ENCODE measurements at regions not wholly inside any gene's neighbourhood (a gene's known extent, or its start where the extent isn't known, plus 50 kb on each side); places are given as distances from the start of the nearest gene placed in this dataset.

GRCh38 chr4:182144626-182145333 lies 98.4 kb upstream of the TENM3 start:
- H3K27me3 ChIP-seq (replicated peaks in 1 of 2; ENCODE audit: control insufficient read depth in 2 of 2, extremely low read depth in 1 of 2, insufficient read depth in 2 of 2, low read length in 1 of 2) = peaks cover 24 to 42% of the 10 kb centered on the region in 2 experiments
- POLR2A ChIA-PET = no interaction called here
- H3K36me3 ChIP-seq (ENCODE audit: control insufficient read depth in 2 of 2, extremely low read depth in 1 of 2, insufficient read depth in 1 of 2, low read length in 1 of 2) = no peaks in the 10 kb centered on the region
- H3K27ac ChIP-seq (ENCODE audit: low read length) = no peak overlapping the region
- Mint-ChIP-seq H3K36me3 (no peaks in the 10 kb centered on the region), H3K4me1 (peaks cover 11 to 21% (median 18%) of the 10 kb centered on the region in 3 donors), H3K27ac (no peak overlapping the region), H3K4me3 (peak overlapping the region; percentile 39 to 59 (median 43)), H3K9me3 (no peaks in the 10 kb centered on the region), H3K27me3 (peaks cover 51 to 53% of the 10 kb centered on the region in 2 donors)
- ATAC-seq (replicated peaks in 1 of 4) (no peak), DNase-seq (no peak)
- no peaks in the 10 kb centered on the region for H3K9me3 ChIP-seq
- CTCF ChIA-PET = no interaction called here
- peak overlapping the region in 1 of 2 donors; percentile 10 for H3K4me3 ChIP-seq (ENCODE audit: control insufficient read depth in 1 of 2, extremely low read depth in 1 of 2, low read length in 1 of 2)
- 1% methylated on average over 88 of the region's 93 CpGs for WGBS (ENCODE audit: insufficient coverage)
- peaks cover 0 to 8% of the 10 kb centered on the region in 2 experiments for H3K4me1 ChIP-seq (ENCODE audit: control insufficient read depth in 1 of 2, extremely low read depth in 1 of 2, insufficient read depth in 2 of 2, low read length in 2 of 2)

DNA sequence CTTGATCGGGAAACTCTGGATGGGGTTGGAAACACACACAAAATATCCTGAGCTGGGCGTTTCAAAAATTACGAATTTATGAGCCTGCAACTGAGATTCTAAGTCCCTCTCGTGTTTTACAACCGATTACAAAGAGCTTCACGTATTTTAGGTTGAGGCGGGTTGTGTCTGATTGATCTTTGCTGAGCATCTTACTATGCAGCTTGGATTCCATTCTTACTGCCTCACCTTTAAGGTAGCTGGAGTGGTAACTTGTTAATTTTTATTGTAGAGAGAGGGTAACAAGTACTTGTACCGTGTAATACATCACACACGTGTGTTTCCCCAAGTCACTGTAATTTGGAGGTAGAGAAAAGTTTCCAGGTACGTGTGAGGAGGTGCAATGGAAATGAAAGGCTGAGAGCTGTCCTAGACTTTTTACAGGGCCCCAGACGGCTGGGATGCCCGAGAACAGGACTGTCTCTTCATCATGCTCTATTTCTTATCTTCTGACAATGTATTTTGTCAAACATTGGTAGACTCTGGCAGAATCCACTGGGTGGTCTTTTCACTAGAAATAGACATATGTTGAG lies 97.8 kb upstream of the TENM3 start:
- Histone ChIP-seq H3K27me3 (replicated peaks in 1 of 2; ENCODE audit: control insufficient read depth in 2 of 2, extremely low read depth in 1 of 2, insufficient read depth in 2 of 2, low read length in 1 of 2) (peaks cover 21 to 38% of the 10 kb centered on the region in 2 experiments), H3K4me1 (ENCODE audit: control insufficient read depth in 1 of 2, extremely low read depth in 1 of 2, insufficient read depth in 2 of 2, low read length in 2 of 2) (peaks cover 0 to 8% of the 10 kb centered on the region in 2 experiments), H3K36me3 (ENCODE audit: control insufficient read depth in 2 of 2, extremely low read depth in 1 of 2, insufficient read depth in 1 of 2, low read length in 1 of 2) (no peaks in the 10 kb centered on the region), H3K9me3 (no peaks in the 10 kb centered on the region), H3K27ac (ENCODE audit: low read length) (no peak overlapping the region), H3K4me3 (ENCODE audit: control insufficient read depth in 1 of 2, extremely low read depth in 1 of 2, low read length in 1 of 2) (peak overlapping the region in 1 of 2 donors; percentile 10)
- 11% methylated on average over 7 of the region's 12 CpGs for WGBS (ENCODE audit: insufficient coverage)
- ChIA-PET POLR2A (no interaction called here), CTCF (no interaction called here)
- H3K27me3 Mint-ChIP-seq = peaks cover 47 to 52% of the 10 kb centered on the region in 2 donors
- peaks cover 11 to 21% (median 18%) of the 10 kb centered on the region in 3 donors for H3K4me1 Mint-ChIP-seq
- no peaks in the 10 kb centered on the region for H3K36me3 Mint-ChIP-seq
- DNase-seq = no peak
- peak overlapping the region; percentile 39 to 59 (median 43) for H3K4me3 Mint-ChIP-seq
- no peaks in the 10 kb centered on the region for H3K9me3 Mint-ChIP-seq
- ATAC-seq (replicated peaks in 1 of 4) = no peak
- no peak overlapping the region for H3K27ac Mint-ChIP-seq

- DNase-seq (no peak), ATAC-seq (replicated peaks in 1 of 4) (no peak)
- no peaks in the 10 kb centered on the region for H3K36me3 ChIP-seq (ENCODE audit: control insufficient read depth in 2 of 2, extremely low read depth in 1 of 2, insufficient read depth in 1 of 2, low read length in 1 of 2)
- Mint-ChIP-seq H3K9me3 (no peaks in the 10 kb centered on the region), H3K27me3 (peaks cover 34 to 39% of the 10 kb centered on the region in 2 donors), H3K4me3 (no peak overlapping the region), H3K4me1 (peaks cover 11 to 18% (median 17%) of the 10 kb centered on the region in 3 donors), H3K36me3 (no peaks in the 10 kb centered on the region), H3K27ac (no peak overlapping the region)
- H3K27ac ChIP-seq (ENCODE audit: low read length) = no peak overlapping the region
- H3K9me3 ChIP-seq = no peaks in the 10 kb centered on the region
- peaks cover 12 to 23% of the 10 kb centered on the region in 2 experiments for H3K27me3 ChIP-seq (replicated peaks in 1 of 2; ENCODE audit: control insufficient read depth in 2 of 2, extremely low read depth in 1 of 2, insufficient read depth in 2 of 2, low read length in 1 of 2)
- H3K4me1 ChIP-seq (ENCODE audit: control insufficient read depth in 1 of 2, extremely low read depth in 1 of 2, insufficient read depth in 2 of 2, low read length in 2 of 2) = peaks cover 0 to 8% of the 10 kb centered on the region in 2 experiments
- WGBS (ENCODE audit: insufficient coverage) = no CpG with 5 or more reads among the region's 5 CpGs
- ChIA-PET POLR2A (no interaction called here), CTCF (no interaction called here)
- H3K4me3 ChIP-seq (ENCODE audit: control insufficient read depth in 1 of 2, extremely low read depth in 1 of 2, low read length in 1 of 2) = no peak overlapping the region
Measured at GRCh38 chr4:182147391-182147790, 95.8 kb upstream of the TENM3 start.

- no CpG with 5 or more reads among the region's 3 CpGs for WGBS (ENCODE audit: insufficient coverage)
- ATAC-seq (replicated peaks in 1 of 4) (no peak), DNase-seq (no peak)
- Mint-ChIP-seq H3K4me1 (no peaks in the 10 kb centered on the region), H3K9me3 (no peaks in the 10 kb centered on the region), H3K27me3 (peaks cover 16 to 17% of the 10 kb centered on the region in 2 donors), H3K36me3 (no peaks in the 10 kb centered on the region), H3K27ac (no peak overlapping the region), H3K4me3 (no peak overlapping the region)
- Histone ChIP-seq H3K9me3 (no peaks in the 10 kb centered on the region), H3K36me3 (ENCODE audit: control insufficient read depth in 2 of 2, extremely low read depth in 1 of 2, insufficient read depth in 1 of 2, low read length in 1 of 2) (no peaks in the 10 kb centered on the region), H3K4me1 (ENCODE audit: control insufficient read depth in 1 of 2, extremely low read depth in 1 of 2, insufficient read depth in 2 of 2, low read length in 2 of 2) (no peaks in the 10 kb centered on the region), H3K27ac (ENCODE audit: low read length) (no peak overlapping the region), H3K4me3 (ENCODE audit: control insufficient read depth in 1 of 2, extremely low read depth in 1 of 2, low read length in 1 of 2) (no peak overlapping the region), H3K27me3 (replicated peaks in 1 of 2; ENCODE audit: control insufficient read depth in 2 of 2, extremely low read depth in 1 of 2, insufficient read depth in 2 of 2, low read length in 1 of 2) (peaks cover 0 to 8% of the 10 kb centered on the region in 2 experiments)
- ChIA-PET POLR2A (no interaction called here), CTCF (interaction anchor here in 1 of 2 donors (0.6 kb wide), 1 partner anchor 10 kb away, joined by 3 read pairs; no protein-coding TSS in a partner anchor)
Measured at GRCh38 chr4:182150645-182151044, 92.6 kb upstream of the TENM3 start.

GRCh38 chr4:182155806-182156205 lies 87.4 kb upstream of the TENM3 start:
- no peak overlapping the region for H3K27ac ChIP-seq (ENCODE audit: low read length)
- ChIA-PET CTCF (no interaction called here), POLR2A (no interaction called here)
- Mint-ChIP-seq H3K9me3 (no peaks in the 10 kb centered on the region), H3K4me3 (no peak overlapping the region), H3K4me1 (no peaks in the 10 kb centered on the region), H3K27ac (no peak overlapping the region), H3K36me3 (no peaks in the 10 kb centered on the region), H3K27me3 (peaks cover 2 to 14% of the 10 kb centered on the region in 2 donors)
- no peaks in the 10 kb centered on the region for H3K36me3 ChIP-seq (ENCODE audit: control insufficient read depth in 2 of 2, extremely low read depth in 1 of 2, insufficient read depth in 1 of 2, low read length in 1 of 2)
- H3K4me1 ChIP-seq (ENCODE audit: control insufficient read depth in 1 of 2, extremely low read depth in 1 of 2, insufficient read depth in 2 of 2, low read length in 2 of 2) = no peaks in the 10 kb centered on the region
- H3K4me3 ChIP-seq (ENCODE audit: control insufficient read depth in 1 of 2, extremely low read depth in 1 of 2, low read length in 1 of 2) = no peak overlapping the region
- no peaks in the 10 kb centered on the region for H3K9me3 ChIP-seq
- no peaks in the 10 kb centered on the region for H3K27me3 ChIP-seq (replicated peaks in 1 of 2; ENCODE audit: control insufficient read depth in 2 of 2, extremely low read depth in 1 of 2, insufficient read depth in 2 of 2, low read length in 1 of 2)
- WGBS (ENCODE audit: insufficient coverage) = no CpG with 5 or more reads among the region's 1 CpG
- ATAC-seq (replicated peaks in 1 of 4) = no peak
- DNase-seq = no peak

DNA sequence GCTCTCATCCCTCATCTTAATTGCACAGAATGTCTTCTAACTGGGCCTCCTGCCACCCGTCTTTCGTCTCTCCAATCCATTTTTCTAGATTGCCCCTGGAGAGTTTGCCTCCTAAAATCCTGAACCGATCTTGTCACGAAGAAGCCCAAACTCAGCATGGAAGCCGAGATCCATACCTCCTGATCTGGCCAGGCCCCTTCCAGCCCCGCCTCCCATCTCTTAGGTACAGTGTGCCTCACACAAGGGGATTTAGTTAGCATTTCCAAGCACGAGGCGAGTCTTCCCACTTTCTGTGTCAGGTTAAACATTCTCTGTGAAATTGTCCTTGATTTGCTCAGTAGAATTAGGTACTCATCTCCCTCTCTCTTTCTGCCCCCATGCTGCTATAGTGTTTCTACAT lies 80.0 kb upstream of the TENM3 start:
- ATAC-seq (replicated peaks in 1 of 4) (no peak), DNase-seq (no peak)
- H3K4me3 Mint-ChIP-seq = no peak overlapping the region
- H3K9me3 Mint-ChIP-seq = peaks cover 0 to 4% (median 2%) of the 10 kb centered on the region in 3 donors
- H3K4me3 ChIP-seq (ENCODE audit: control insufficient read depth in 1 of 2, extremely low read depth in 1 of 2, low read length in 1 of 2) = no peak overlapping the region
- H3K4me1 ChIP-seq (ENCODE audit: control insufficient read depth in 1 of 2, extremely low read depth in 1 of 2, insufficient read depth in 2 of 2, low read length in 2 of 2) = no peaks in the 10 kb centered on the region
- CTCF ChIA-PET = no interaction called here
- no peaks in the 10 kb centered on the region for H3K27me3 Mint-ChIP-seq
- no peaks in the 10 kb centered on the region for H3K9me3 ChIP-seq
- no peaks in the 10 kb centered on the region for H3K4me1 Mint-ChIP-seq
- H3K27ac Mint-ChIP-seq = no peak overlapping the region
- H3K27ac ChIP-seq (ENCODE audit: low read length) = no peak overlapping the region
- WGBS (ENCODE audit: insufficient coverage) = 73% methylated on average over 6 of the region's 8 CpGs
- no peaks in the 10 kb centered on the region for H3K36me3 Mint-ChIP-seq
- H3K27me3 ChIP-seq (replicated peaks in 1 of 2; ENCODE audit: control insufficient read depth in 2 of 2, extremely low read depth in 1 of 2, insufficient read depth in 2 of 2, low read length in 1 of 2) = no peaks in the 10 kb centered on the region
- POLR2A ChIA-PET = no interaction called here
- H3K36me3 ChIP-seq (ENCODE audit: control insufficient read depth in 2 of 2, extremely low read depth in 1 of 2, insufficient read depth in 1 of 2, low read length in 1 of 2) = no peaks in the 10 kb centered on the region
